Left colon (tissue), 2 donors: ENCODE measurements at regions not wholly inside any gene's neighbourhood (a gene's known extent, or its start where the extent isn't known, plus 50 kb on each side); places are given as distances from the start of the nearest gene placed in this dataset.

ENCODE experiments used
- ATAC-seq: fragments of 200-7000 bp; cut with Tn5 transposase; one replicate; pipeline ENCODE4 v1.9.1; 2020; ENCODE audit warnings: mild to moderate bottlenecking, moderate library complexity
- DNase-seq, 2 donors: peaks; one replicate each; pipeline ENCODE4 v3.0.0-alpha.2; 2020
- intact Hi-C, 2 donors: fragments of 100-400 bp; cut with DNase I in 1 of 2; cut with micrococcal nuclease in 1 of 2; formaldehyde crosslinking; loops; one replicate each; pipeline versions ENCODE4 v1.11.2 to v1.14.0; 2022; cut with DNase I, micrococcal nuclease
- donor health status: DM: no; HTN: no; CAD: no.
- donor health status: DM: yes; HTN: yes; CAD: no.

DNA sequence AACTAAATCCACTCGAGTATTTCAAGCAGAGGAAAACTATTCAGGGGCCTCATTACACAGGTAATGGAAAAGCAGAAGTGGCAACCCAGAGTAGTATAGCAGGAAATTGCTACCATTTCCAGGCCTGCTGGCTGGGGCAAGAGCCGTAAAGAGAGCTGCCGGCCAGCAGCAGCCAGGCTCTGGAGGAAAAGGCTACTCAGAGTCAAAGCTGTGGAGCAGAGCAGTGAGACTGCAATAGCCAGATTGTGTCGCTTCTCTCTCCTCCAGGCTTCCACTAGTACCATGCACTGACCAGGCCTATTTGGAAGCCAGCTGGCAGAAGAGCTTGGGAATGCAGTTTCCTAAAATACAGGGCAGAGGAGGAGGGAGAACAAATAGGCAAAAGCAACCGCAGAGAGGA, 155.5 kb downstream of the OMA1 start:
- no peak for DNase-seq
- intact Hi-C loops: no loop called here
- ATAC-seq: no peak

DNA sequence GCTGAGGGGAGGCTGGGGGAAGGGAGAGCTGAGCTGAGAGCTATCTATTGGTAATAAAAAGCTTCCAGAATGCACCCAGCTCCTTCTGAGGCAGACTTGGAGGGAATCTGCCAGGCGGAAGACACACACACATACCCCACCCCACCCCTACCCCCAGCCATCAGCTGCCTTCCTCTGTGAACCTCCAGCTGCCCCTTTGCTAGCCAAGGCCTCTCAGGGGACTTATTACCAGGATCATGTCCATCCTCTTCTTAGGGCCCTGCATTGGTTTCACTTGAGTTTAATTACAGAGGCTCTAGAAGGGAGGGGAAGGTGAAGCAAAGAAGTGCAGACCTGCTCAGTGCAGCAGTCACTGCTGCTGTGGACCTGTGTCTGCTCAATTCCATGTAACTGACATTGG, 156.4 kb downstream of the OMA1 start:
- ATAC-seq (no peak), DNase-seq (no peak)
- intact Hi-C loops: no loop called here

DNA sequence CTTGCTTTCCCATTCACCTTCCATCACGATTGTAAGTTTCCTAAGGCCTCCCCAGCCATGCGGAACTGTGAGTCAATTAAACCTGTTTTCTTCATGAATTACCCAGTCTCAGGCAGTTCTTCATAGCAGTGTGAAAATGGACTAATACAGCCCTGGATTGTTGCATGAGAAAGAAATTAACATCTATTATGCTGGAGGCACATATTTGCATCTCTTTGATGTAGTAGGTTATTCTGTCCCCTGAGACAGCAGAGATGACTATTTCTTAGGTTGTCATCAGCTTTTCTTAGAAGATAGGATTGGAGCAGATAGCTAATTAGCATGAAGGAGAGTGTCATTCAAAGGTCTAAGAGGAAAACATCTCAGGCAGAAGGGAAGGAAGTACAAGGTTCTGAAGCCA, 166.2 kb downstream of the OMA1 start:
- ATAC-seq (no peak), DNase-seq (no peak)
- intact Hi-C loops: no loop called here

DNA sequence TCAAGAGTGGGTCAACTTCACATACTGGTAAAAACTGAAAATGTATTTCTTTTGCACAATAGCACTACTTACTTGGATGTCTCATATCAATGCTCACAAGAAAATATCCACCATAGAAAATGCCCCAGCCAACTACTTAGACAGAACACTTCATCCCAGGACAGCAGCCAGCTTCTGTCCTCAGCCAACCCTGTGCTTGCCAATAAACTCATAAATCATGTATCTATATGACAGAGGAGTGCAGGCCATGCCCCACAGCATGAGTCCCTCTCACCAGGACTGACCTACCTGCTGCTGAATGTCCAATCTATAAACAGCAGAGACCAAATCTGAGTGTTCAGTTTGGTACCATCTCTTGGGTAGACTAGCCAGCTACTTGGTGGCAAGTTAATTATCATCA, 179.3 kb downstream of the OMA1 start:
- intact Hi-C loops: no loop called here
- DNase-seq: no peak
- no peak for ATAC-seq

DNA sequence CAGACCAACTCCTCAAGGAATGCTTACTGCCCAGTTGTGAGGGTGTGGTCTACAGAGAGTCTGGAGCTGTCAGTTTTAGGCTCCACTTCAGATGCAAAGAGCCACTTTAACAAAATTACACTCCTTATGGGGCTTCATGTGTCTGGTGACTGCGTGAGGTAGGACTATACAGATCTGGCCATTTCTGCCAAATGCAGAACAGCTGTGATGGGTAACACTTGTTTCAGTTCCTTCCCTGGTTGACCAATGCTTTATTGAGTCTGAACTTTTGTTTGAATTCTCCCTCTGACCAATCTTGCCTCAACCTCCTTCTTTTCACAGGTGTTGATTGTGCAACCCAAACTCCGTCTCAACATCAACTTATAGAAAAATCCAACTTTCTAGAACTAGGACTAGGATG, 181.2 kb downstream of the OMA1 start:
- DNase-seq (no peak), ATAC-seq (no peak)
- intact Hi-C loops: no loop called here

DNA sequence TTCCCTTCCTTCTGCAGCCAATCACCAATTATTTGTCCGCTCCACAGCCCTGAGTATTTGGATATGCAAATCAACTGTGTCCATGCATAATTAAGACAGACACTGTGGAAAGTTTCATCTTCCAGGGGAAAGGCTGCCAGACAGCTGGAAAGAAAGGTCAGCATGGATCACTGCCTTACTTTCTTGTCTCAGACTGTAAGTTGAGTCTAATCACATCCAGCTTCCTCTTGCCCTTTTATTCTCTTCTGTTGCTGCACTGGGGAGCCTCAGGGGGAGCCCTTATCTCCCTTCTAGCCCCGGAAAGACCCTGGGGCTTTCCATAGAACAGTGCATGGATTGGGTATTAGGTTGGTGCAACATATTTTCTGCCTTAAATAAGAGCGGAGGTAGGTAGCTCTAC, 182.9 kb downstream of the OMA1 start:
- ATAC-seq: no peak
- DNase-seq: no peak
- intact Hi-C loops: no loop called here

DNA sequence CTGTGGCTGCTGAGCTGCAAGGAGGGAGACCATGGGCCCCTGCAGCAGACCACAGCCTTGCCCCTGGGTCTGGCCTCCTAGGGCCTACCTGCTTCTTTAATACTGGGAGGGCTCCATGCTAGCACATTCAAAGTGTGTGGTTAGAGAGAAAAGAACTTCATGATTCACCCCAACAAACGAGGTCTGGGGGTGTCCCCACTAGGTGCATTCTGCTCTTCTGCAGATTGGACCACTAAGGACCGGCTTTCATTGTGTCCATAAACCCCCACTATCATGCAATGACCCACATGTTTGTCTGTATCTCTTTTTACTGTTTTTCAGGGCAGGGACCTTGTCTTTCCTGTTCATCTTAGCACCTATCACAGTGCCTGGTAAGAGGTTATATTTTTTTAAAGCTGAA, 185.4 kb downstream of the OMA1 start:
- intact Hi-C loops: no loop called here
- DNase-seq: no peak
- no peak for ATAC-seq

DNA sequence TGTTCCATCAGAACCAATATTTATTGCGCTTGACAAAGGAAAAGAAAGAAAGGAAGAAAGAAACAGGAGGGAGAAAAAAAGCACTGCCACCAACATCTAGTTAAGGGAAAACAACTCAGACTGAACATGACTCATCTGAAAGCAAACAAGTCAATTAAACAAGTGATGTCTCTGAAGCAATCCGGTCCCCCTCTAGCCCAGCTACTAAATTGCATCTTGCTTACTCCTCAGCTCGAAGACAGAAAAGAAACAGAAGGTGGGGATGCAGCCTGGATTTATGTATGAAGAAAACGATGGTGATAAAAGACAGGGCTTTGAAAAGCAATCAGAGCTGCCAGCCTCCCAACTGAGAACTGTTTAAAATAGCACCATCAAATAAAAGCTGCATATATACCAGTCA, 188.2 kb downstream of the OMA1 start:
- DNase-seq: no peak
- no peak for ATAC-seq
- intact Hi-C loops: no loop called here

DNA sequence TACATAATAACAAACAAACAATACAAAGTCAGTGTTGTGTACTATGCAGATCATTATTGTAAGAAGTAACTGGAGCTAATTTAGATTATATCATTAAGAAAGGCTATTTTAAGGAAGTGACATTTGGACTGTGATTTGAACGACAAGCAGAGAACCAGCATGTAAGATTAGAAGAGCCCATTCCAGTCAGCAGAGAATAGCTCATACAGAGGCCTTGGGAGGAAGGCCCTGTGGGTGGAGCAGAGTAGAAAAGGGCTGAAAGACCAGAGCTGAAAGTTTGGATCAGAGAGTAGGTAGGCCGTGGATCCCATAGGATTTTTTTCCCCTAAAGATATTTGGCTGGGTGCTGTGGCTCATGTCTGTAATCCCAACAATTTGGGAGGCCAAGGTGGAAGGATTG, 190.1 kb downstream of the OMA1 start:
- no peak for ATAC-seq
- intact Hi-C loops: no loop called here
- no peak for DNase-seq

DNA sequence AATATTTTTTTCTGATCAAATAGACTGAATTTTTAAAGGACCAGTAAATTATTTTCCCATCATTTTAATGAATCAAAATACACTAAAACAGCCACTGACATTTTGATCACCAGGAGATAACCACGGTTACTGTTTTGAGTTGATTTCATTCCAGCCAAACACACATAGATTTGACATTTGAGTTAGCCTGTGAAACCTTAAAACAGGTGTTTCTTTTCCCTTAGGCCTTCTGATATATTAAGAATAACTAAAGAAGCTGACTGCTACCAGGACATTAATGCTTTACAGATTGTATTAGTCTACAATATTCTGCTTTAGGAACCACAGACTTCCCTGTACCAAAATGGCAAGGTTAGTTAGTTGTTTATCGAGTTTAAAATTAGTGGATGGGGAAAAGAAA, 193.4 kb downstream of the OMA1 start:
- ATAC-seq (no peak), DNase-seq (no peak)
- intact Hi-C loops: no loop called here

DNA sequence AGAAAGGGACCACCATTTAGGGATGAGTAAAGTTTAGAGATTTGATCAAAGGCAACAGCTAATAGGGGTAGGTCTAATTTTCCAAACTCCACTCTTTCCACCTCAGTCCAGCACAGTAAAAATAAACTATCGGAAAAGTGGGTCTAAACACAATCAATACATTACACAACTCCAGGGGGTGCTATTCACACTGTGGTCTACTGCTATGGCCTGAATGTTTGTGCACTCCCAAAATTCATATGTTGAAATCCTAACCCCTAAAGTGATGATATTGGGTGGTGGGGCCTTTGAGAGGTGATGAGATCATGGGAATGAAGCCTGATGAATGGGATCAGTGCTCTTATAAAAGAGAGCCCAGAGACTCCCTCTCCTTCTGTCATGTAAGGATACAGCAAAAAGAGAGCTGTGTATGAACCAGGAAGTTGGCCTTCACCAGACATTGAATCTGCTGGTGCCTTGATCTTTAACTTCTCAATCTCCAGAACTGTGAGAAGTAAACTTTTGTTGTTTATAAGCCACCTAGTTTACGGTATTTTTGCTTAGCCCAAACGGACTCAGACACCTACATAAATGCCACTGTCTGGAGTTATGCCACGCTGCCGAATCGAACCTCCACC, 193.9 kb downstream of the OMA1 start:
- no peak for ATAC-seq
- intact Hi-C loops: no loop called here
- DNase-seq: no peak

DNA sequence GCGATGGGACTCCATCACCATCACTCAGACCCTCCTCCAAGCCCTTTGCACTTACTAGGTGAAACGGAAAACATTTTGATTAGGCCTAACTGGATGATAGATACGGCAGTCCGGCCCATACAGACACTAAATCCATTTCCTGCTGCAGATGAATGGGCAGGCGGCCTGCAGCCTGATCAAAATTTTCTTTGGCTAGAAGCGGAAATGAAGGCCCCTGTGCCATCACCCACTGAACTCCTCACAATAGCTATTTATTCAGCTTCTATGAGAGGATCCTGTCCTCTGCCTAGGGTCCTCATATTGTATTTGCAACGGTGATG, 200.5 kb downstream of the OMA1 start:
- DNase-seq: no peak
- intact Hi-C loops: no loop called here
- ATAC-seq: no peak

DNA sequence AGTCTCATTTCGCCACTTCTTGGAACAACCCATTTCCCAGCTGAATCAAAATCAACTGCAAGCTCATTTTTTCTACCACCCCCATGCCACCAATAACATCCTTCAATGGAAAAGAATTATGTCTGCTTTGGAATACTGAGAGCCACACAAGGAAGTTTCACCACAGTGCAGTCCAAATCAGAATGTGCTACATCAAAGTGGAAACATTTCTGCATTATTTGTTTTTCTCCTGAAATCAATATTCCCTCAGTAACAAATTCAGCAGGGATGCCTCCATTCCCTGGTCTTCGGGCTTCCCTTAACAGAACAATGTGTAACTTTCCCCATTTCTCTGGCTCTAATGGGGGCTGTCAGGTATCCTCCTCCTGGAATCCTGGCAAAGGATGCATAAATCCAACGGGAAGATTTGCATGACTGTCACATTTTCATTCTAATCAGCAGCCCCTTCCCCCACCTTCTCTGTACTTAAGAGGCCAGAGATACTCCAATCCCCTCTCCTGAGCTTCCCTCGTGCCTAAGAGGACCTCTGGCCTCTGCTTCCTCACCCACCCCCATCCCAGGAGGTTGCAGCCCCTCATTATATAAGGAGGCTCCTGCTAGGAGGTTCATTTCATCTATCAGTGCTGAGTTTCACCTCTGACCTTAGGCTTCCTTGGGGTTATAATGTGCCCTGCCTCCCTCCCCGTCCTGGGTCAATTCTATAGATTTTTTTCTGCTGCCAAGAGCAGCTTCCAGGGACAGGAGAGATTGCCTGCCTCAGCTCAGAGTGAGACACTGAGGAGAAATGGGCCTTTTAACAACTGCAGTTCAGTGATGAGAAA, 201.1 kb downstream of the OMA1 start:
- intact Hi-C loops: no loop called here

DNA sequence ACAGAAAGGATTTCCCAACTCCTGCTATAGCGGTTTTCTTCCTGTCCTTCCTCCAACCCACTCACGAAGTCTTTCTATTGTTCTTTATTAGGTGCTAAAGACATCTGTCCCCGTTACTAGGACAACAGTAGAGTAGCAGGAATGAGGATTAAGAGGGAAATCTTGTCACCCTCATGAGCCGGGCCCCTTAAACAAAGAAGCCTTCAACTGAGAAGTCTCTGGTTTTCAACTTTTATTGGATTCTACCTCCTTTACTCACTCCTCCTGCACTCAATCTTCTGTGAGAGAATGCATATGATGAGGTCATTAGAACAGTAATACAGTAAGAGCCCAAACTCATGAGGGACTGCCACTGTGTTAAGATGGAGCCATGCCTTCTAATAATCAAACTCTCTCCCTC, 206.3 kb downstream of the OMA1 start:
- no peak for DNase-seq
- intact Hi-C loops: no loop called here
- ATAC-seq: no peak

More for the DNA sequence above, 201.1 kb downstream of the OMA1 start:
- ATAC-seq (no peak), DNase-seq (no peak)

DNA sequence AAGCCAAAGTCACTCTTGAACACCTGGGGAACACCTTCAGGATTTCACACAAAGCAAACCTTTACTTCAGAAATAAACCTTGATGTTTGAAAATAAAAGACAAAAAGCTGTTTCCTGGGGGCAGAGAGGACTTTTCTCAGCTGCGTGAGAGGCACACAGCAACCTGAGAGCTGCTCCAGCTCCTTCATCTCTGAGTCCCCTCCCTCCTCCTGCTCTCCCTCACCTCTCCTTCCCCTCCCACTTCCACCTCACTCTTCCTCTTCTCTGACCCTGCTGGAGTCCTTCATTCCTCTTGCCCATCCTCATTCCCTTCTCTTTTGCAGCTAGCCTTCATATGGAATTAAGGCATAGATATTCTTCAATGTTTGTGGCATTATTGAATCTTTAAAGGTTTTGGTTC, 208.4 kb downstream of the OMA1 start:
- ATAC-seq (no peak), DNase-seq (no peak)
- intact Hi-C loops: no loop called here

DNA sequence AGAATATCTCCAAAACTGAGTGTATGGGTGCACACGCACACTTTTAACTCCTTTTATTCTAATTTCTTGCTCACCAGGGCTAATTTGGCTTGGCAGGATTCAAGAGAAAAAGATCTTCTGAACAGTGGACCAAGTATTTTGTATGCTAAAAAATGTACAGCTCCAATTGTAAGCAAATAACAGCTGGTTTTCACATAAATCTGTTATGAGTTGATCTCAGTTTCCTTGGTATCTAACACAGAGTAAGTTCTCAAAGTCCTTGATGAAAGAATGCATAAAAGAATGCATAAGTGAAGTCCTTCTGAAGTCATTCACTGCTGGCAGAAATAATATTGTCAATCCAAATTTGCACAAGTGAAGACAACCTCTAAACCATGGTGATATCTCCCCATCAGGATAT, 213.0 kb downstream of the OMA1 start:
- intact Hi-C loops: no loop called here
- DNase-seq: no peak
- no peak for ATAC-seq

DNA sequence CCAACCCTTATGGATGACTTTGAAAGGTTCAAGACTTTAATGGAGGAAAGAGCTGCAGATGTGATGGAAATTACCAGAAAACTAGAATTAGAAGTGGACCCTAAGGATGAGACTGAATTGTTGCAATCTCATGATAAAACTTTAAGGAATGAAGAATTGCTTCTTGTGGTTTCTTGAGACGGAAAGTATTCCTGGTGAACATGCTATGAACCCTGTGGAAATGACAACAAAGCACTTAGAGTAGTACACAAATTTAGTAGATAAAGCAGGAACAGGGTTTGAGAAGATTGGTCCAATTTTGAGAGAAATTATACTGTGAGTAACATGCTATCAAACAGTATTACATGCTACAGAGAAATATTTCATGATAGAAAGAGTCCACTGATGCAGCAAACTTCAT, 215.4 kb downstream of the OMA1 start:
- intact Hi-C loops: no loop called here
- DNase-seq: no peak
- no peak for ATAC-seq

DNA sequence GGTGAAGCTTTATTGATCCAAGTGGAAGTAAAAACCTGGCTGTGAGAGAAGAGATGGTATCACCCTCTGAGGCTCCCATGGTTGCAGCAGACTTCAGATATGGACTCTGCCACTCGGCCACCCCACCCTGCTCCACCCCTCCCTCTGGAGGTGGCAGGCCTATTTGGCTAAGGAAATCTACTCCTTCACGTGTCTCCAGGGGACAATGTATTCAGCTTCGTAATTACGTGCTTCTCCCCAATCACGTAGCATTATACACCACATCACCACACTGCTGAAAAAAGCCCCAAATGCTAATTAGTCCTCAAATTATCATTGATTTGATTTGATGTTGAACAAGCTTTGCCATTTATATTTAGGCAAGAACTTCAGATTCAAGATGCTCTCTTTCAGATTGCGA, 220.7 kb downstream of the OMA1 start:
- intact Hi-C loops: no loop called here
- no peak for DNase-seq
- ATAC-seq: no peak

DNA sequence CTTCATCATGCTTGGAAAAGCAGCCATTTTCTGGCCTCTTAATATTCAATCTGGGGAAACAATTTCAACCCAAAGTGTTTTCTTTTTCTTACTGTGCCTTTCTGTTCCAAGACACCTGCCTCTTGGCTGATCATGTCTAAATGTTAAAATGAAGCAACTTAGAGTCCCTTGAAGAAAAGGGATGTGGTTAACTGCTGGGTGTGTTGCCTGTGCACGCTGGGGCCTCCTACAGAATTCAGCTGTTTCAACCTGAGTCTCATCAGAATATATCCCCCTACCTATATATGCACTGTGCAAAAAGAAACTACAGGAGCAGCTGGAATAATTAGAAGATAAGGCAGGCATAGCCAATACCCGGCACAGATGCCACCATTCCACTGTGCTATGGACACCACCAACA, 222.0 kb downstream of the OMA1 start:
- DNase-seq: no peak
- no peak for ATAC-seq
- intact Hi-C loops: no loop called here

DNA sequence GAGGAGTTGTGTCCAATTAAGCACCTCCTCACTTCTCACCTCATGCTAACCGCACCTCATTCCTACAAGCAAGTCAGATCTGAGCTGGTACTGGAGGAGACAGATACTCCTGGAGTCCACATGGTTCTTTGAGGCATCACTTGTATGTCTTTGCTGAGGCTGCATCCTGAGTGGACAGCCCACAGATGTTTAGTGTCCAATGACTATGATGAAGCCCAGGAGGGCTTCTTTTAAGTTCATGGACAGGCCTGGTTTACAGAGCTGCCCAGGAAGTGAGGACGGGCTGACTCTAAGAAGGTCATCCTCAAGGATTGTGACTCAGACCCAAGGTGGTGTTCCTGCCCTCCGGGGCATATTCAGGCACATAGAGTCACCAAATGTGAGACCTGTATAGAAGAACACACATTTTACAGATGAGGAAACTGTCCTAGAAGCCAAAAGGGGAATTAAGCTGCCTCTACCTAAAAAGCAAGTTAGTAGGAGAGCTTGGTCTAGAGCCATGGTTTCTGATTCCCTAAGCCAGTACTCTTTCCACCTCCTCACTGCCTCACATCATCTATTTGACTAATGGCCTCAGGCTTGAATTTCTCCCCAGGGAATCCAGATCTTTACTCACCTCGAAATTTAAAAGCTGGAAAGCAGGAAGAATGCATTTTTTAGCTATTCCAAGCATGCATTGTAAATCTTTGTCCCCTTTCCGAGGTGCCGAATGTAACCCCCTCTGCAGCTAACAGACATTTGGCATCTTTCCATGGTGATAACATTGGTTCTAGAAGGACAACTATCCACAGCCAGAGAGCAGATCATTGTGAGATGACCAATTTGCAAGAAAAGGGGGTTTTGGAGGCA, 228.1 kb downstream of the OMA1 start:
- ATAC-seq (no peak), DNase-seq (no peak)
- intact Hi-C loops: no loop called here
